Keratinocyte (primary cell): ENCODE measurements at regions not wholly inside any gene's neighbourhood (a gene's known extent, or its start where the extent isn't known, plus 50 kb on each side); places are given as distances from the start of the nearest gene placed in this dataset.

Experiments
- EZH2 ChIP-seq: IDR thresholded peaks from one replicate; pipeline ENCODE4 v1.6.1; 2012; ENCODE audit warnings: inconsistent platforms, mild to moderate bottlenecking, low read length, moderate library complexity
- TF ChIP-seq, protein P1 (sequence below), 3 experiments: IDR thresholded peaks in 1 of 3; conservative IDR thresholded peaks in 1 of 3; optimal IDR thresholded peaks in 1 of 3; 2 replicates in 2 of 3; 3 replicates in 1 of 3; pipeline versions ENCODE3 to v1.5.1; 2011; ENCODE audit warnings: low read length in 3 of 3, mild to moderate bottlenecking in 3 of 3, moderate library complexity in 2 of 3, control low read depth in 1 of 3, inconsistent platforms in 1 of 3; ENCODE audit not compliant: insufficient read depth in 2 of 3; ENCODE audit errors: extremely low read depth in 1 of 3

DNA sequence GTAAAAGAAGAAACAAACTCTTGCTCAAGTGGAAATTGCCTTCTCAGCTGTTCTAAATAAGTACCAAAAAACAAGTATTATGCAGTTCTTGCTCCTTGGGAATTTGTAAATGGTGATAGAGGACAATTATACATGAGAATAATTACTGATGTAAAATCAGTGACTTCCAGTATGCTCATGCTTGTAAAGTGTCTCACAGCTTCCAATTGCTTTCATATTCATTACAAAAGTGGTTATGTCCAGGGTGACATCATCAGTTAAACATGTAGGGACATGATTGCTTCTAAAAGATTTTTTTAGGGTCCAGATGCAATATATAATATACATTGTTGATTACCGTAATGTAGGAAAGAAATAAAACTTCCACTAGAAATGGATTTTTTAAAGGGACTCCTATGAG lies 122.8 kb upstream of the B3GAT2 start:
- TF ChIP-seq, protein P1, sequence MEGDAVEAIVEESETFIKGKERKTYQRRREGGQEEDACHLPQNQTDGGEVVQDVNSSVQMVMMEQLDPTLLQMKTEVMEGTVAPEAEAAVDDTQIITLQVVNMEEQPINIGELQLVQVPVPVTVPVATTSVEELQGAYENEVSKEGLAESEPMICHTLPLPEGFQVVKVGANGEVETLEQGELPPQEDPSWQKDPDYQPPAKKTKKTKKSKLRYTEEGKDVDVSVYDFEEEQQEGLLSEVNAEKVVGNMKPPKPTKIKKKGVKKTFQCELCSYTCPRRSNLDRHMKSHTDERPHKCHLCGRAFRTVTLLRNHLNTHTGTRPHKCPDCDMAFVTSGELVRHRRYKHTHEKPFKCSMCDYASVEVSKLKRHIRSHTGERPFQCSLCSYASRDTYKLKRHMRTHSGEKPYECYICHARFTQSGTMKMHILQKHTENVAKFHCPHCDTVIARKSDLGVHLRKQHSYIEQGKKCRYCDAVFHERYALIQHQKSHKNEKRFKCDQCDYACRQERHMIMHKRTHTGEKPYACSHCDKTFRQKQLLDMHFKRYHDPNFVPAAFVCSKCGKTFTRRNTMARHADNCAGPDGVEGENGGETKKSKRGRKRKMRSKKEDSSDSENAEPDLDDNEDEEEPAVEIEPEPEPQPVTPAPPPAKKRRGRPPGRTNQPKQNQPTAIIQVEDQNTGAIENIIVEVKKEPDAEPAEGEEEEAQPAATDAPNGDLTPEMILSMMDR (optimal IDR thresholded peaks at IDR 0.05 in 1 of 3, IDR thresholded peaks at IDR 0.05 in 1 of 3, conservative IDR thresholded peaks at IDR 0.05 in 1 of 3; ENCODE audit: extremely low read depth in 1 of 3, insufficient read depth in 2 of 3, low read length in 3 of 3), result no peak
- TF ChIP-seq EZH2, result no peak
